ENCODE measurements at regions not wholly inside any gene's neighbourhood (a gene's known extent, or its start where the extent isn't known, plus 50 kb on each side); places are given as distances from the start of the nearest gene placed in this dataset.

GRCh38 chr4:179544496-179544895, 2102.3 kb upstream of the AGA start:
- intact Hi-C loops (cut with micrococcal nuclease; ENCODE audit: unreplicated experiment) = no loop called here
- no peak for DNase-seq
- H3K4me1 ChIP-seq = no peaks in the 10 kb centered on the region
- no peak for TF ChIP-seq CTCF (IDR thresholded peaks at IDR 0.05; ENCODE audit: insufficient read depth in 1 of 2, low read depth in 1 of 2, low read length in 1 of 2, severe bottlenecking in 1 of 2, unreplicated experiment in 1 of 2)
- no peaks in the 10 kb centered on the region for H3K9me3 ChIP-seq
- Mint-ChIP-seq H3K4me3 (ENCODE audit: unreplicated experiment) (no peak overlapping the region), H3K4me1 (ENCODE audit: low read depth, unreplicated experiment) (no peaks in the 10 kb centered on the region), H3K9me3 (ENCODE audit: unreplicated experiment) (peaks cover 9% of the 10 kb centered on the region), H3K36me3 (ENCODE audit: insufficient read depth, unreplicated experiment) (no peaks in the 10 kb centered on the region), H3K27ac (ENCODE audit: unreplicated experiment) (no peak overlapping the region), H3K27me3 (ENCODE audit: insufficient read depth, unreplicated experiment) (no peaks in the 10 kb centered on the region)
- POLR2A ChIA-PET = no interaction called here
- CTCF ChIA-PET = no interaction called here
- no peaks in the 10 kb centered on the region for H3K36me3 ChIP-seq (ENCODE audit: control insufficient read depth, insufficient read depth, low read length)
- BruUV-seq (replicated peaks) = no TSS peak
- no peaks in the 10 kb centered on the region for H3K27me3 ChIP-seq (replicated peaks; ENCODE audit: control insufficient read depth, insufficient read depth, low read length)
- no peak overlapping the region for H3K4me3 ChIP-seq (ENCODE audit: low read depth, low read length)

GRCh38 chr4:179552131-179552530, 2109.9 kb upstream of the AGA start:
- no peak overlapping the region for H3K4me3 ChIP-seq (ENCODE audit: low read depth, low read length)
- no peak for TF ChIP-seq CTCF (IDR thresholded peaks at IDR 0.05; ENCODE audit: insufficient read depth in 1 of 2, low read depth in 1 of 2, low read length in 1 of 2, severe bottlenecking in 1 of 2, unreplicated experiment in 1 of 2)
- no peaks in the 10 kb centered on the region for H3K9me3 ChIP-seq
- no TSS peak for BruUV-seq (replicated peaks)
- H3K4me1 ChIP-seq = no peaks in the 10 kb centered on the region
- intact Hi-C loops (cut with micrococcal nuclease; ENCODE audit: unreplicated experiment) = no loop called here
- ChIA-PET CTCF (no interaction called here), POLR2A (no interaction called here)
- H3K27me3 ChIP-seq (replicated peaks; ENCODE audit: control insufficient read depth, insufficient read depth, low read length) = no peaks in the 10 kb centered on the region
- H3K4me1 Mint-ChIP-seq (ENCODE audit: low read depth, unreplicated experiment) = no peaks in the 10 kb centered on the region
- H3K4me3 Mint-ChIP-seq (ENCODE audit: unreplicated experiment) = no peak overlapping the region
- no peak overlapping the region for H3K27ac Mint-ChIP-seq (ENCODE audit: unreplicated experiment)
- no peak for DNase-seq
- H3K27me3 Mint-ChIP-seq (ENCODE audit: insufficient read depth, unreplicated experiment) = peaks cover 2% of the 10 kb centered on the region
- H3K9me3 Mint-ChIP-seq (ENCODE audit: unreplicated experiment) = peaks cover 1% of the 10 kb centered on the region
- no peaks in the 10 kb centered on the region for H3K36me3 ChIP-seq (ENCODE audit: control insufficient read depth, insufficient read depth, low read length)
- H3K36me3 Mint-ChIP-seq (ENCODE audit: insufficient read depth, unreplicated experiment) = no peaks in the 10 kb centered on the region

- BruUV-seq (replicated peaks) = no TSS peak
- CTCF ChIA-PET = no interaction called here
Observed at GRCh38 chr4:179563741-179564140, 2121.5 kb upstream of the AGA start.

More at GRCh38 chr4:179563741-179564140, 2121.5 kb upstream of the AGA start:
- Histone ChIP-seq H3K4me3 (ENCODE audit: low read depth, low read length) (no peak overlapping the region), H3K4me1 (no peaks in the 10 kb centered on the region), H3K36me3 (ENCODE audit: control insufficient read depth, insufficient read depth, low read length) (no peaks in the 10 kb centered on the region), H3K27me3 (replicated peaks; ENCODE audit: control insufficient read depth, insufficient read depth, low read length) (no peaks in the 10 kb centered on the region), H3K9me3 (no peaks in the 10 kb centered on the region)
- intact Hi-C loops (cut with micrococcal nuclease; ENCODE audit: unreplicated experiment) = no loop called here
- Mint-ChIP-seq H3K27ac (ENCODE audit: unreplicated experiment) (no peak overlapping the region), H3K36me3 (ENCODE audit: insufficient read depth, unreplicated experiment) (no peaks in the 10 kb centered on the region), H3K9me3 (ENCODE audit: unreplicated experiment) (peaks cover 9% of the 10 kb centered on the region), H3K4me3 (ENCODE audit: unreplicated experiment) (no peak overlapping the region), H3K27me3 (ENCODE audit: insufficient read depth, unreplicated experiment) (no peaks in the 10 kb centered on the region), H3K4me1 (ENCODE audit: low read depth, unreplicated experiment) (no peaks in the 10 kb centered on the region)
- POLR2A ChIA-PET = no interaction called here
- no peak for DNase-seq
- TF ChIP-seq CTCF (IDR thresholded peaks at IDR 0.05; ENCODE audit: insufficient read depth in 1 of 2, low read depth in 1 of 2, low read length in 1 of 2, severe bottlenecking in 1 of 2, unreplicated experiment in 1 of 2) = no peak

Measured in Caco-2 (cell line).